IMR-90 (cell line): ENCODE measurements at regions not wholly inside any gene's neighbourhood (a gene's known extent, or its start where the extent isn't known, plus 50 kb on each side); places are given as distances from the start of the nearest gene placed in this dataset.

ENCODE experiments used
- CEBPB ChIP-seq: IDR thresholded peaks from 2 replicates; pipeline ENCODE4 v1.6.1; 2012; ENCODE audit warnings: low read depth, low read length, improper control_type of control experiment
- CHD1 ChIP-seq: IDR thresholded peaks from 2 replicates; pipeline ENCODE4 v1.6.1; 2012; ENCODE audit warnings: low read depth, low read length, improper control_type of control experiment
- FOS ChIP-seq: fragments of 150-350 bp; IDR thresholded peaks from 2 replicates; pipeline ENCODE4 v1.6.1; 2016; ENCODE audit warnings: low read depth, low read length
- MAFK ChIP-seq: IDR thresholded peaks from 2 replicates; pipeline ENCODE4 v1.6.1; 2012; ENCODE audit warnings: low read depth, low read length, improper control_type of control experiment
- MXI1 ChIP-seq: IDR thresholded peaks from 2 replicates; pipeline ENCODE4 v1.6.1; 2012; ENCODE audit warnings: low read depth, mild to moderate bottlenecking, low read length, moderate library complexity, borderline replicate concordance
- NFE2L2 ChIP-seq: fragments of 150-350 bp; IDR thresholded peaks from 2 replicates; pipeline ENCODE4 v1.6.1; 2016; ENCODE audit warnings: low read depth, mild to moderate bottlenecking, low read length
- POLR2A ChIP-seq: IDR thresholded peaks from 2 replicates; pipeline ENCODE4 v1.6.1; 2012; ENCODE audit warnings: mild to moderate bottlenecking, low read depth, low read length
- RAD21 ChIP-seq: IDR thresholded peaks from 2 replicates; pipeline ENCODE4 v1.6.1; 2012; ENCODE audit warnings: low read length, improper control_type of control experiment
- RCOR1 ChIP-seq: IDR thresholded peaks from 2 replicates; pipeline ENCODE4 v1.6.1; 2012; ENCODE audit warnings: mild to moderate bottlenecking, low read length, improper control_type of control experiment; ENCODE audit not compliant: insufficient replicate concordance
- RFX5 ChIP-seq: IDR thresholded peaks from 2 replicates; pipeline ENCODE4 v1.8.0; 2012; ENCODE audit warnings: low read depth, mild to moderate bottlenecking, low read length, moderate library complexity
- SMC3 ChIP-seq: fragments of 150-350 bp; IDR thresholded peaks from 2 replicates; pipeline ENCODE4 v1.6.1; 2016; ENCODE audit warnings: low read depth, mild to moderate bottlenecking, antibody characterized with exemption, low read length, moderate library complexity
- TF ChIP-seq, protein P1 (sequence below): conservative IDR thresholded peaks from 2 replicates; pipeline ENCODE4 v1.5.1; 2012; ENCODE audit warnings: mild to moderate bottlenecking, low read depth, low read length, improper control_type of control experiment
- TF ChIP-seq, protein P2 (sequence below): fragments of 150-350 bp; IDR thresholded peaks from 2 replicates; pipeline ENCODE4 v1.6.1; 2017; ENCODE audit warnings: mild to moderate bottlenecking, antibody characterized with exemption, low read length, low read depth
- TF ChIP-seq, protein P3 (sequence below): fragments of 150-350 bp; IDR thresholded peaks from 2 replicates; pipeline ENCODE4 v1.6.1; 2016; ENCODE audit warnings: low read depth, mild to moderate bottlenecking, low read length, moderate library complexity, borderline replicate concordance

DNA sequence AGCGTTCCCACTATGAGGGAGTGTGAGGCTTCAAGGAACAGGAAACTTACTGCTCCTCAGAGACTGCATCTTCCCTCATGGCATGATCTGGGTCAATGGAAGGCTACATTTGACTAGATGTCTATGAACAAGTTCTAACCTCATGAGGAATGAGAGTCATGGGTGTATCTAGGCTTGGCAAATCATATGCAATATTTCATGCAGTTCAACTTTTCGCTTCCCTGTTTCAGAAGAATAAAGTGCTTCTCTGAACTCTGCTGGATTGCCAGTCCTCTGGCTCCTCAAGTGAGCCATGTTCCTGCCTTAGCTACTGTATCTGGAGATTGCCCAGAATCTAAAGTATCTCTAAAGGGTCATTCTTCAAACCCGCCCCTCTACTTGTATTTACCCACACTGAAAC is 54.3 kb upstream of the SEMA3A start:
- TF ChIP-seq, protein P1, sequence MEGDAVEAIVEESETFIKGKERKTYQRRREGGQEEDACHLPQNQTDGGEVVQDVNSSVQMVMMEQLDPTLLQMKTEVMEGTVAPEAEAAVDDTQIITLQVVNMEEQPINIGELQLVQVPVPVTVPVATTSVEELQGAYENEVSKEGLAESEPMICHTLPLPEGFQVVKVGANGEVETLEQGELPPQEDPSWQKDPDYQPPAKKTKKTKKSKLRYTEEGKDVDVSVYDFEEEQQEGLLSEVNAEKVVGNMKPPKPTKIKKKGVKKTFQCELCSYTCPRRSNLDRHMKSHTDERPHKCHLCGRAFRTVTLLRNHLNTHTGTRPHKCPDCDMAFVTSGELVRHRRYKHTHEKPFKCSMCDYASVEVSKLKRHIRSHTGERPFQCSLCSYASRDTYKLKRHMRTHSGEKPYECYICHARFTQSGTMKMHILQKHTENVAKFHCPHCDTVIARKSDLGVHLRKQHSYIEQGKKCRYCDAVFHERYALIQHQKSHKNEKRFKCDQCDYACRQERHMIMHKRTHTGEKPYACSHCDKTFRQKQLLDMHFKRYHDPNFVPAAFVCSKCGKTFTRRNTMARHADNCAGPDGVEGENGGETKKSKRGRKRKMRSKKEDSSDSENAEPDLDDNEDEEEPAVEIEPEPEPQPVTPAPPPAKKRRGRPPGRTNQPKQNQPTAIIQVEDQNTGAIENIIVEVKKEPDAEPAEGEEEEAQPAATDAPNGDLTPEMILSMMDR: no peak
- TF ChIP-seq POLR2A (no peak), MAFK (no peak), RFX5 (no peak), NFE2L2 (no peak), RCOR1 (no peak), MXI1 (no peak), RAD21 (no peak), CEBPB (no peak), FOS (no peak), CHD1 (no peak), SMC3 (no peak)
- TF ChIP-seq, protein P2, sequence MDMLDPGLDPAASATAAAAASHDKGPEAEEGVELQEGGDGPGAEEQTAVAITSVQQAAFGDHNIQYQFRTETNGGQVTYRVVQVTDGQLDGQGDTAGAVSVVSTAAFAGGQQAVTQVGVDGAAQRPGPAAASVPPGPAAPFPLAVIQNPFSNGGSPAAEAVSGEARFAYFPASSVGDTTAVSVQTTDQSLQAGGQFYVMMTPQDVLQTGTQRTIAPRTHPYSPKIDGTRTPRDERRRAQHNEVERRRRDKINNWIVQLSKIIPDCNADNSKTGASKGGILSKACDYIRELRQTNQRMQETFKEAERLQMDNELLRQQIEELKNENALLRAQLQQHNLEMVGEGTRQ: no peak
- TF ChIP-seq, protein P3, sequence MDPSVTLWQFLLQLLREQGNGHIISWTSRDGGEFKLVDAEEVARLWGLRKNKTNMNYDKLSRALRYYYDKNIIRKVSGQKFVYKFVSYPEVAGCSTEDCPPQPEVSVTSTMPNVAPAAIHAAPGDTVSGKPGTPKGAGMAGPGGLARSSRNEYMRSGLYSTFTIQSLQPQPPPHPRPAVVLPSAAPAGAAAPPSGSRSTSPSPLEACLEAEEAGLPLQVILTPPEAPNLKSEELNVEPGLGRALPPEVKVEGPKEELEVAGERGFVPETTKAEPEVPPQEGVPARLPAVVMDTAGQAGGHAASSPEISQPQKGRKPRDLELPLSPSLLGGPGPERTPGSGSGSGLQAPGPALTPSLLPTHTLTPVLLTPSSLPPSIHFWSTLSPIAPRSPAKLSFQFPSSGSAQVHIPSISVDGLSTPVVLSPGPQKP: no peak
